Chondrocyte (in vitro differentiated cells): ENCODE measurements at regions not wholly inside any gene's neighbourhood (a gene's known extent, or its start where the extent isn't known, plus 50 kb on each side); places are given as distances from the start of the nearest gene placed in this dataset.

Experiments
- DNase-seq: peaks from one replicate; pipeline ENCODE4 v3.0.0; 2021; ENCODE audit warnings: mixed read lengths, low spot score
- H3K27ac Mint-ChIP-seq: one replicate; pipeline ENCODE4 v1.8.0; 2021; ENCODE audit warnings: mild to moderate bottlenecking, moderate library complexity, mixed read lengths; ENCODE audit not compliant: unreplicated experiment
- H3K27me3 Mint-ChIP-seq: 2 replicates; pipeline ENCODE4 v1.8.0; 2021; ENCODE audit warnings: low read depth, mixed read lengths
- H3K36me3 Mint-ChIP-seq: 2 replicates; pipeline ENCODE4 v1.8.0; 2021; ENCODE audit warnings: low read depth, mixed read lengths
- H3K4me1 Mint-ChIP-seq: 2 replicates; pipeline ENCODE4 v1.8.0; 2021; ENCODE audit warnings: low read depth, mild to moderate bottlenecking, mixed read lengths
- H3K4me3 Mint-ChIP-seq: one replicate; pipeline ENCODE4 v1.8.0; 2021; ENCODE audit warnings: mild to moderate bottlenecking, moderate library complexity, mixed read lengths; ENCODE audit not compliant: unreplicated experiment
- H3K9me3 Mint-ChIP-seq: 2 replicates; pipeline ENCODE4 v1.8.0; 2021; ENCODE audit warnings: low read depth, mixed read lengths
- TF ChIP-seq, protein P1 (sequence below): fragments of 200-600 bp; sonication (generic); IDR thresholded peaks from 2 replicates; pipeline ENCODE4 v1.5.0; 2021; ENCODE audit warnings: antibody characterized with exemption, mild to moderate bottlenecking, moderate library complexity

DNA sequence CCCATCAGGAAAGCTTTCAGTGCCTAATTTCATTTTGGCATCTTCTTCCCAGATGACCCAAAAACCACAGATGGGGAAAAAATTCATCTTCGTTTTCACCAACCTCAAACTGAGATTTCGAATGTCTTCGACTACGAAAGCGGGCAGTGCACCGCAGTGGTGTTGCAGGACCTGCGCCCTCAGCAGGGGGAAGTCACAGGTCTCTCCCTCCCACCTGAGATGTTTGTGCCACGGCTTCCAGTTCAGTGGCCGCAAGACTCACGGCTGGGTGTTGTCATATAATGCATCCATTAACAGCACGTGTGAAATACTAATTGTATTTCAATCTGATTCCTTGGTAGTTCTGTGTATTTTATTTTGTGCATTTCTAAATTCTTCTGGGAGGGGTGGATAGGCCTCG lies 66.2 kb upstream of the SALL3 start:
- H3K4me3 Mint-ChIP-seq: no peak overlapping the region
- no peaks in the 10 kb centered on the region for H3K27me3 Mint-ChIP-seq
- no peak overlapping the region for H3K27ac Mint-ChIP-seq
- H3K4me1 Mint-ChIP-seq: no peaks in the 10 kb centered on the region
- TF ChIP-seq, protein P1, sequence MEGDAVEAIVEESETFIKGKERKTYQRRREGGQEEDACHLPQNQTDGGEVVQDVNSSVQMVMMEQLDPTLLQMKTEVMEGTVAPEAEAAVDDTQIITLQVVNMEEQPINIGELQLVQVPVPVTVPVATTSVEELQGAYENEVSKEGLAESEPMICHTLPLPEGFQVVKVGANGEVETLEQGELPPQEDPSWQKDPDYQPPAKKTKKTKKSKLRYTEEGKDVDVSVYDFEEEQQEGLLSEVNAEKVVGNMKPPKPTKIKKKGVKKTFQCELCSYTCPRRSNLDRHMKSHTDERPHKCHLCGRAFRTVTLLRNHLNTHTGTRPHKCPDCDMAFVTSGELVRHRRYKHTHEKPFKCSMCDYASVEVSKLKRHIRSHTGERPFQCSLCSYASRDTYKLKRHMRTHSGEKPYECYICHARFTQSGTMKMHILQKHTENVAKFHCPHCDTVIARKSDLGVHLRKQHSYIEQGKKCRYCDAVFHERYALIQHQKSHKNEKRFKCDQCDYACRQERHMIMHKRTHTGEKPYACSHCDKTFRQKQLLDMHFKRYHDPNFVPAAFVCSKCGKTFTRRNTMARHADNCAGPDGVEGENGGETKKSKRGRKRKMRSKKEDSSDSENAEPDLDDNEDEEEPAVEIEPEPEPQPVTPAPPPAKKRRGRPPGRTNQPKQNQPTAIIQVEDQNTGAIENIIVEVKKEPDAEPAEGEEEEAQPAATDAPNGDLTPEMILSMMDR: no peak
- DNase-seq: peak; percentile 62
- H3K9me3 Mint-ChIP-seq: peaks cover 26% of the 10 kb centered on the region
- H3K36me3 Mint-ChIP-seq: peaks cover 5% of the 10 kb centered on the region

DNA sequence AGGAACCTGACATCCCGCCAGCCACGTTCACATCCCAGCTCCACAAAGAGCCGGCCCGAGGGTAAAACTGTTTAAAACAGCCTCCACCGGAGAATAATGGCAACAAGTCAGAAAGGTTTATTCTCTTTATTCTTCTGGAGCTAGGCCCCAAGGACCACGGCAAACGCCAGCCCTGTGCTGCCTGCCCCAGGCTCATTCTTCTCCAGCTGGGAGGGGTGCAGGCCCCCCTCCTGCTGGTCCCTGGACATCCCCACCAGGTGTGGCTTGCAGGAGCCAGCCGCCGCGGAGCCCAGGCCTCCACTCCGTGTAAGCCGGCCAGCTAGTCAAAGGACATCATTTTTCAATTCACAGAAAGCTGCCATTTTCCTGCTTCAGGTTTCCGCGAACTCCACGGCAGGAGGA lies 65.8 kb upstream of the SALL3 start:
- Mint-ChIP-seq H3K27ac (no peak overlapping the region), H3K36me3 (peaks cover 5% of the 10 kb centered on the region), H3K4me1 (no peaks in the 10 kb centered on the region), H3K4me3 (no peak overlapping the region), H3K27me3 (no peaks in the 10 kb centered on the region), H3K9me3 (peaks cover 26% of the 10 kb centered on the region)
- TF ChIP-seq, protein P1: no peak
- DNase-seq: peak; percentile 32

DNA sequence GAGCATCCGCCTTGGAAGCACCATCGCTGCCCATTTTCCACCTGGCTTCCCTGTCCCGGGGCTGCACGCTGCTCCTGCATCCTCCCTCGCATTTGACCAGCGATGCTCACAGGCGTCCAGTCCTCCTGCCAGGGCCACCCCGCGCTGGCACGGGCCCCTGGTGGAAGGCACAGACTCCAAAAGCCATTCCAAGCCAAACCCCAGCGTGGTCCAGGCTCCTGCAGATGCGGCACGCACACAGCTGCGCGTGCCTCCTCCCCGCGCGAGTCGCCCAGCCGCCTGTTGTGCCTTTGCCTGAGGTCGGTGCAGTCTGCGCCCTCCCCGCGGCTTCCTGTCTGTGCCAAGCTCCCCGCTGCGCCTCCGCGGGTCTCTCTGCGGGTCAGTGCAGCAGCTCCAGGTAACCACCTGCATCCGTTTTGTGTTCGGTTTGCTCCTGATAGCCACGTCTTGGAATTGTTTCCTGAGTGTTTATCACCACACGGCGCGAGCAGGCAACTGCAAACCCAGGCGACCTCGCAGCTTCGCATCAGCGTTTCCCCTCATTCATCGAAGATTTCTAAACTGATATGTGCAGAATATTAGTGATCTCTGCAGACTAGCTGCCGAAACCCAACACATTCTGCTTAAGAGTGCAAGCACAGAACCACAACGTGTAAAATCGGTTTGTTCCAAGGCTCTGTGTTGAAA lies 65.2 kb upstream of the SALL3 start:
- peak; percentile 89 for DNase-seq
- Mint-ChIP-seq H3K4me1 (no peaks in the 10 kb centered on the region), H3K27me3 (no peaks in the 10 kb centered on the region), H3K9me3 (peaks cover 26% of the 10 kb centered on the region), H3K36me3 (peaks cover 5% of the 10 kb centered on the region), H3K27ac (no peak overlapping the region), H3K4me3 (no peak overlapping the region)
- TF ChIP-seq, protein P1: no peak

DNA sequence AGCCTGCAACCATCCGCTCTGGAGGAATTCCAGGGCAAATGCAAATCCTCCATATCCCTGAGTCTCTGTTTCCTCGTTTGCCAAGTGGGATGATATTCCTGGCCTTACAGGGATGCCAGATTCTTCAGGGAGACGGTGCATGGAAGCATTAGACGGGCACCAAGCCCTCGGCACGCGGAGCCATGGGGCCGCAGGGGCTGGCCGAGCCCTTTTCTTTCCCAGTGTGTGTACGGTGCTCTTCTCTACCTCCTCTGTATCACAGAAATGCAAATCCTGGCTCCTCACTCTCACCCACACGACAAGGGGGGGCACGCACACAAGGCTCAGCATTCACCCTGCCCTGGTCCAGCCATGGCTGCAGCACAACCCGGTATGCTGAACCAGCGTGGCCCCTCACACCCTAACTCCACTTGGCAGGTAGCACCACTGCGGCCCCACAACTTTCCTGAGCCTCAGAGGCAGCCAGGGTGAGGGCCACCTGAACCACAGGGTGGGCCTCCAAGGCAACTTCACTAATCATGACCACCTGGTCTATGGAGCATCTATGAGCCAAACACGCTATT lies 64.1 kb upstream of the SALL3 start:
- peaks cover 26% of the 10 kb centered on the region for H3K9me3 Mint-ChIP-seq
- TF ChIP-seq, protein P1: no peak
- H3K27me3 Mint-ChIP-seq: no peaks in the 10 kb centered on the region
- peak; percentile 68 for DNase-seq
- H3K4me3 Mint-ChIP-seq: no peak overlapping the region
- H3K36me3 Mint-ChIP-seq: peaks cover 5% of the 10 kb centered on the region
- H3K4me1 Mint-ChIP-seq: no peaks in the 10 kb centered on the region
- no peak overlapping the region for H3K27ac Mint-ChIP-seq

DNA sequence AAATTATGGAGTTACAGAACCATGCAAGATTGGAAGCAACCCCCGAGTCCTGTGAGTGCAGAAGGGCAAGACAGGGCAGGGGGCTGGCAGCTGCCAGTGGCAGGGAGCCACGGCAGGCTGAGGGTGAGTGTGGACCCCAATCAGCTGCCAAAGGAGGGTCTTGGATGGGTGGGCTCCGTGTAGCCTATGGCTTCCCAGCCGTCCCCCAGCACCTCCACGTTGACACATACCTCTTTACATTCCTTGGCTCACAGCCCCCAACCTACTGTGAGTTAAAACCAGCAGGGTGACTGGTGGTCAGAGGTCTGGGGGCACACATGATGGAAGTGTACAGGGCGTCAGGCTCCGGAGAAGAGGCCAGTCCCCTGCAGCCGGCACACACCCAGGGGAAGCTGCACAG lies 60.9 kb upstream of the SALL3 start:
- no peak for DNase-seq
- Mint-ChIP-seq H3K9me3 (peaks cover 24% of the 10 kb centered on the region), H3K27ac (no peak overlapping the region), H3K36me3 (peaks cover 5% of the 10 kb centered on the region), H3K4me1 (no peaks in the 10 kb centered on the region), H3K4me3 (no peak overlapping the region), H3K27me3 (no peaks in the 10 kb centered on the region)
- TF ChIP-seq, protein P1: no peak
